GM21447 (cell line): ENCODE measurements at regions not wholly inside any gene's neighbourhood (a gene's known extent, or its start where the extent isn't known, plus 50 kb on each side); places are given as distances from the start of the nearest gene placed in this dataset.

ENCODE experiments used
- ATAC-seq: cut with Tn5 transposase; IDR thresholded peaks from one replicate; pipeline ENCODE4 v1.9.1; 2021; ENCODE audit not compliant: unreplicated experiment

- no peak for ATAC-seq
These were observed 54.0 kb upstream of the PRPS1L1 start for GRCh38 chr7:18081617-18082016.

GRCh38 chr7:18082169-18082568 lies 54.5 kb upstream of the PRPS1L1 start:
- ATAC-seq: no peak

- no peak for ATAC-seq
These were observed 58.7 kb upstream of the PRPS1L1 start for GRCh38 chr7:18086165-18087025.

- no peak for ATAC-seq
These were observed 59.5 kb upstream of the PRPS1L1 start for GRCh38 chr7:18087026-18087686.

- no peak for ATAC-seq
These were observed 60.0 kb upstream of the PRPS1L1 start for GRCh38 chr7:18087687-18088078.

- no peak for ATAC-seq
These were observed 68.4 kb upstream of the PRPS1L1 start for GRCh38 chr7:18096087-18096486.

- no peak for ATAC-seq
These were observed 74.9 kb upstream of the PRPS1L1 start for GRCh38 chr7:18102576-18102975.

- no peak for ATAC-seq
These were observed 76.0 kb upstream of the PRPS1L1 start for GRCh38 chr7:18103436-18104218.

GRCh38 chr7:18109762-18110161 lies 82.1 kb upstream of the PRPS1L1 start:
- ATAC-seq: no peak

- ATAC-seq: no peak
These were observed 89.0 kb upstream of the PRPS1L1 start for GRCh38 chr7:18116661-18117060.

- ATAC-seq: no peak
These were observed 89.8 kb upstream of the PRPS1L1 start for GRCh38 chr7:18117482-18117881.

- ATAC-seq: no peak
These were observed 92.3 kb upstream of the PRPS1L1 start for GRCh38 chr7:18119985-18120384.

GRCh38 chr7:18123508-18124239 lies 96.0 kb upstream of the PRPS1L1 start:
- ATAC-seq: no peak

GRCh38 chr7:18125476-18125875 lies 97.8 kb upstream of the PRPS1L1 start:
- no peak for ATAC-seq

GRCh38 chr7:18126281-18126680 lies 98.6 kb upstream of the PRPS1L1 start:
- ATAC-seq: no peak

GRCh38 chr7:18128846-18129245 lies 101.2 kb upstream of the PRPS1L1 start:
- ATAC-seq: no peak

- ATAC-seq: no peak
These were observed 105.2 kb upstream of the PRPS1L1 start for GRCh38 chr7:18132811-18133210.

- no peak for ATAC-seq
These were observed 106.3 kb upstream of the PRPS1L1 start for GRCh38 chr7:18133921-18134320.

- ATAC-seq: no peak
These were observed 113.3 kb upstream of the PRPS1L1 start for GRCh38 chr7:18140943-18141342.

GRCh38 chr7:18144166-18144565 lies 116.5 kb upstream of the PRPS1L1 start:
- peak; percentile 54 for ATAC-seq

GRCh38 chr7:18145160-18145559 lies 117.5 kb upstream of the PRPS1L1 start:
- ATAC-seq: no peak
